Stomach smooth muscle (tissue), 2 donors: ENCODE measurements at regions not wholly inside any gene's neighbourhood (a gene's known extent, or its start where the extent isn't known, plus 50 kb on each side); places are given as distances from the start of the nearest gene placed in this dataset.

Experiments used
- H3K27ac ChIP-seq: one replicate; pipeline ENCODE4 v1.7.0; 2013; ENCODE audit warnings: mild to moderate bottlenecking, low read length, inconsistent platforms
- H3K27me3 ChIP-seq, 2 donors: one replicate each; pipeline ENCODE4 v1.7.0; 2013; ENCODE audit warnings: low read length in 2 of 2; ENCODE audit not compliant: insufficient read depth in 2 of 2, control insufficient read depth in 1 of 2
- H3K36me3 ChIP-seq, 2 donors: one replicate each; pipeline ENCODE4 v1.7.0; 2013; ENCODE audit warnings: low read length in 2 of 2; ENCODE audit not compliant: control insufficient read depth in 2 of 2, insufficient read depth in 2 of 2
- H3K4me1 ChIP-seq: one replicate; pipeline ENCODE4 v1.7.0; 2013; ENCODE audit warnings: low read length; ENCODE audit not compliant: control insufficient read depth, insufficient read depth
- H3K4me3 ChIP-seq, 2 donors: one replicate each; pipeline ENCODE4 v1.7.0; 2013; ENCODE audit warnings: low read length in 2 of 2
- H3K9ac ChIP-seq, 2 donors: one replicate each; pipeline ENCODE4 v1.7.0; 2013; ENCODE audit warnings: low read length in 2 of 2, mild to moderate bottlenecking in 1 of 2
- H3K9me3 ChIP-seq, 2 donors: one replicate each; pipeline ENCODE4 v1.7.0; 2013; ENCODE audit warnings: low read length in 2 of 2; ENCODE audit not compliant: control insufficient read depth in 2 of 2
- donor health status: healthy.
- donor health status: Pancreatic carcinoma.

GRCh38 chr1:219460896-219461815 lies 151.7 kb downstream of the ZC3H11B start:
- H3K9ac ChIP-seq, result no peak overlapping the region
- no peaks in the 10 kb centered on the region for H3K9me3 ChIP-seq
- no peak overlapping the region for H3K27ac ChIP-seq
- H3K36me3 ChIP-seq, result no peaks in the 10 kb centered on the region
- no peak overlapping the region for H3K4me3 ChIP-seq
- H3K4me1 ChIP-seq, result no peaks in the 10 kb centered on the region
- no peaks in the 10 kb centered on the region for H3K27me3 ChIP-seq

GRCh38 chr1:219460081-219460895 lies 152.6 kb downstream of the ZC3H11B start:
- Histone ChIP-seq H3K4me1 (no peaks in the 10 kb centered on the region), H3K9ac (no peak overlapping the region), H3K27me3 (no peaks in the 10 kb centered on the region), H3K9me3 (no peaks in the 10 kb centered on the region), H3K4me3 (no peak overlapping the region), H3K27ac (no peak overlapping the region), H3K36me3 (no peaks in the 10 kb centered on the region)

- Histone ChIP-seq H3K4me1 (no peaks in the 10 kb centered on the region), H3K4me3 (no peak overlapping the region), H3K9ac (no peak overlapping the region), H3K27me3 (no peaks in the 10 kb centered on the region), H3K9me3 (no peaks in the 10 kb centered on the region), H3K27ac (no peak overlapping the region), H3K36me3 (no peaks in the 10 kb centered on the region)
Measured at GRCh38 chr1:219459351-219460080, 153.4 kb downstream of the ZC3H11B start.

GRCh38 chr1:219446288-219446687 lies 166.6 kb downstream of the ZC3H11B start:
- Histone ChIP-seq H3K9me3 (no peaks in the 10 kb centered on the region), H3K4me3 (no peak overlapping the region), H3K4me1 (no peaks in the 10 kb centered on the region), H3K27me3 (no peaks in the 10 kb centered on the region), H3K36me3 (no peaks in the 10 kb centered on the region), H3K27ac (no peak overlapping the region), H3K9ac (no peak overlapping the region)

GRCh38 chr1:219445864-219446263 lies 167.0 kb downstream of the ZC3H11B start:
- Histone ChIP-seq H3K9me3 (no peaks in the 10 kb centered on the region), H3K36me3 (no peaks in the 10 kb centered on the region), H3K4me1 (no peaks in the 10 kb centered on the region), H3K9ac (no peak overlapping the region), H3K4me3 (no peak overlapping the region), H3K27ac (no peak overlapping the region), H3K27me3 (no peaks in the 10 kb centered on the region)

- Histone ChIP-seq H3K4me1 (no peaks in the 10 kb centered on the region), H3K27me3 (no peaks in the 10 kb centered on the region), H3K9me3 (no peaks in the 10 kb centered on the region), H3K27ac (no peak overlapping the region), H3K4me3 (no peak overlapping the region), H3K9ac (no peak overlapping the region), H3K36me3 (no peaks in the 10 kb centered on the region)
Measured at GRCh38 chr1:219444474-219444873, 168.4 kb downstream of the ZC3H11B start.

- no peak overlapping the region for H3K27ac ChIP-seq
Measured at GRCh38 chr1:219443763-219444162, 169.1 kb downstream of the ZC3H11B start.

GRCh38 chr1:219442611-219443061 lies 170.3 kb downstream of the ZC3H11B start:
- Histone ChIP-seq H3K9ac (no peak overlapping the region), H3K36me3 (no peaks in the 10 kb centered on the region), H3K27me3 (no peaks in the 10 kb centered on the region), H3K9me3 (no peaks in the 10 kb centered on the region), H3K27ac (no peak overlapping the region), H3K4me1 (no peaks in the 10 kb centered on the region), H3K4me3 (no peak overlapping the region)

More at GRCh38 chr1:219443763-219444162, 169.1 kb downstream of the ZC3H11B start:
- Histone ChIP-seq H3K27me3 (no peaks in the 10 kb centered on the region), H3K9me3 (no peaks in the 10 kb centered on the region), H3K4me3 (no peak overlapping the region), H3K4me1 (no peaks in the 10 kb centered on the region), H3K9ac (no peak overlapping the region), H3K36me3 (no peaks in the 10 kb centered on the region)

GRCh38 chr1:219441884-219442283 lies 171.0 kb downstream of the ZC3H11B start:
- Histone ChIP-seq H3K4me1 (no peaks in the 10 kb centered on the region), H3K4me3 (no peak overlapping the region), H3K9me3 (no peaks in the 10 kb centered on the region), H3K36me3 (no peaks in the 10 kb centered on the region), H3K27ac (no peak overlapping the region), H3K9ac (no peak overlapping the region), H3K27me3 (no peaks in the 10 kb centered on the region)

- Histone ChIP-seq H3K9ac (no peak overlapping the region), H3K36me3 (no peaks in the 10 kb centered on the region), H3K4me3 (no peak overlapping the region), H3K4me1 (no peaks in the 10 kb centered on the region), H3K27ac (no peak overlapping the region), H3K9me3 (no peaks in the 10 kb centered on the region), H3K27me3 (no peaks in the 10 kb centered on the region)
Measured at GRCh38 chr1:219439376-219439775, 173.5 kb downstream of the ZC3H11B start.
